Vagina (tissue), 2 donors: ENCODE measurements at regions not wholly inside any gene's neighbourhood (a gene's known extent, or its start where the extent isn't known, plus 50 kb on each side); places are given as distances from the start of the nearest gene placed in this dataset.

ENCODE experiments used
- POLR2A ChIP-seq, 2 donors: fragments of 450-650 bp; IDR thresholded peaks; one replicate each; pipeline ENCODE4 v1.6.1; 2017; ENCODE audit warnings: antibody characterized with exemption in 2 of 2, mild to moderate bottlenecking in 2 of 2, moderate library complexity in 2 of 2
- TF ChIP-seq, protein P1 (sequence below), 3 experiments: fragments of 450-650 bp in 2 of 3; fragments of 200-600 bp in 1 of 3; sonication (generic) in 1 of 3; IDR thresholded peaks; one replicate each; pipeline ENCODE4 v1.5.1; 2017 to 2019; ENCODE audit warnings: antibody characterized with exemption in 3 of 3, mild to moderate bottlenecking in 2 of 3, moderate library complexity in 2 of 3

DNA sequence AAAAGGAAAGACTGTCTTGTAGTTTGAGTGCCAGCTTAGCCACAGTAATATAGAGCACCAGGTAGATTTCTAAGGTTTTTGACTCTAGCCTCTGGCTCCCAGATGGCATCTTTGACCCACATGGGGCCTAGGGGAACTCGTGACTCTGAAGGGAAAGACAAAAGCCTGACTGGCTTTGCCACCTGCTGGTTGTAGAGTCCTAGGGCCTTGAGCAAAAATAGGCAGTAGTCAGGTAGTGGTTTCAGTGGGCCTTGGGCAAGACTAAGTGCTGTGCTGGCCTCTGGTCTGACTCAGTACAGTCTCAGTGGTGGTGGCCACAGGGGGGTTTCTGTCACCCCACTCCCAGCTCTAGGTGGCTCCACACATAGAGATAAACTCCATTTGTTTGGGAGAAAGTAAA is 349.4 kb downstream of the FAM181B start:
- TF ChIP-seq POLR2A (IDR thresholded peaks at IDR 0.05): no peak
- TF ChIP-seq, protein P1, sequence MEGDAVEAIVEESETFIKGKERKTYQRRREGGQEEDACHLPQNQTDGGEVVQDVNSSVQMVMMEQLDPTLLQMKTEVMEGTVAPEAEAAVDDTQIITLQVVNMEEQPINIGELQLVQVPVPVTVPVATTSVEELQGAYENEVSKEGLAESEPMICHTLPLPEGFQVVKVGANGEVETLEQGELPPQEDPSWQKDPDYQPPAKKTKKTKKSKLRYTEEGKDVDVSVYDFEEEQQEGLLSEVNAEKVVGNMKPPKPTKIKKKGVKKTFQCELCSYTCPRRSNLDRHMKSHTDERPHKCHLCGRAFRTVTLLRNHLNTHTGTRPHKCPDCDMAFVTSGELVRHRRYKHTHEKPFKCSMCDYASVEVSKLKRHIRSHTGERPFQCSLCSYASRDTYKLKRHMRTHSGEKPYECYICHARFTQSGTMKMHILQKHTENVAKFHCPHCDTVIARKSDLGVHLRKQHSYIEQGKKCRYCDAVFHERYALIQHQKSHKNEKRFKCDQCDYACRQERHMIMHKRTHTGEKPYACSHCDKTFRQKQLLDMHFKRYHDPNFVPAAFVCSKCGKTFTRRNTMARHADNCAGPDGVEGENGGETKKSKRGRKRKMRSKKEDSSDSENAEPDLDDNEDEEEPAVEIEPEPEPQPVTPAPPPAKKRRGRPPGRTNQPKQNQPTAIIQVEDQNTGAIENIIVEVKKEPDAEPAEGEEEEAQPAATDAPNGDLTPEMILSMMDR (IDR thresholded peaks at IDR 0.05): no peak
